ENCODE measurements at regions not wholly inside any gene's neighbourhood (a gene's known extent, or its start where the extent isn't known, plus 50 kb on each side); places are given as distances from the start of the nearest gene placed in this dataset.

DNA sequence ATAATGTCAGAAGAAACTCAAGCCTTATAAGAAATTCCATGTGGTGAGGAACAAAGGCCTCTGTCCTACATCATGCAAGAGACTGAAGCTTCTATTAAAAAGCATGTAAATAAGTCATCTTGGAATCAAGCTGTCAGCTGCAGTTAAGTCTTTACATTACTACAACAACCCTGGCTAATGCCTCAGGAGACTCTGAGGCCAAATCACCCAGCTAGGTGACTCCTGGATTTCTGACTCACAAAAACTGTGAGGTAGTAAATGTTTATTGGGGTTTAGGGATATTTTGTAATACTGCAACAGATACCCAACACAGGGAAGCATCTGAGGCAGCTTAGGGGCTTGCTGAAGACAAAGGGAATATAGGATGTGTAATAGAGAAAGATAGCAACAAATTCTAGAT lies 89.6 kb downstream of the C11orf87 start:
- TF ChIP-seq, protein P1, sequence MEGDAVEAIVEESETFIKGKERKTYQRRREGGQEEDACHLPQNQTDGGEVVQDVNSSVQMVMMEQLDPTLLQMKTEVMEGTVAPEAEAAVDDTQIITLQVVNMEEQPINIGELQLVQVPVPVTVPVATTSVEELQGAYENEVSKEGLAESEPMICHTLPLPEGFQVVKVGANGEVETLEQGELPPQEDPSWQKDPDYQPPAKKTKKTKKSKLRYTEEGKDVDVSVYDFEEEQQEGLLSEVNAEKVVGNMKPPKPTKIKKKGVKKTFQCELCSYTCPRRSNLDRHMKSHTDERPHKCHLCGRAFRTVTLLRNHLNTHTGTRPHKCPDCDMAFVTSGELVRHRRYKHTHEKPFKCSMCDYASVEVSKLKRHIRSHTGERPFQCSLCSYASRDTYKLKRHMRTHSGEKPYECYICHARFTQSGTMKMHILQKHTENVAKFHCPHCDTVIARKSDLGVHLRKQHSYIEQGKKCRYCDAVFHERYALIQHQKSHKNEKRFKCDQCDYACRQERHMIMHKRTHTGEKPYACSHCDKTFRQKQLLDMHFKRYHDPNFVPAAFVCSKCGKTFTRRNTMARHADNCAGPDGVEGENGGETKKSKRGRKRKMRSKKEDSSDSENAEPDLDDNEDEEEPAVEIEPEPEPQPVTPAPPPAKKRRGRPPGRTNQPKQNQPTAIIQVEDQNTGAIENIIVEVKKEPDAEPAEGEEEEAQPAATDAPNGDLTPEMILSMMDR (conservative IDR thresholded peaks at IDR 0.05), result no peak
- no peak for TF ChIP-seq ZFX (IDR thresholded peaks at IDR 0.05)

Measured in C4-2B (cell line).